Type B pancreatic cell (in vitro differentiated cells): ENCODE measurements at regions not wholly inside any gene's neighbourhood (a gene's known extent, or its start where the extent isn't known, plus 50 kb on each side); places are given as distances from the start of the nearest gene placed in this dataset.

Experiments
- DNase-seq: peaks from one replicate; pipeline ENCODE4 v3.0.0; 2021; ENCODE audit warnings: mixed read lengths; ENCODE audit not compliant: unreplicated experiment; ENCODE audit errors: extremely low spot score
- H3K27ac Mint-ChIP-seq: 2 replicates; pipeline ENCODE4 v1.8.0; 2021; ENCODE audit warnings: mild to moderate bottlenecking, mixed read lengths
- H3K27me3 Mint-ChIP-seq: 2 replicates; pipeline ENCODE4 v1.8.0; 2021; ENCODE audit warnings: mixed read lengths
- H3K36me3 Mint-ChIP-seq: 2 replicates; pipeline ENCODE4 v1.8.0; 2021; ENCODE audit warnings: mixed read lengths
- H3K4me1 Mint-ChIP-seq: one replicate; pipeline ENCODE4 v1.8.0; 2021; ENCODE audit warnings: mixed read lengths; ENCODE audit not compliant: unreplicated experiment
- H3K4me3 Mint-ChIP-seq: 2 replicates; pipeline ENCODE4 v1.8.0; 2021; ENCODE audit warnings: mild to moderate bottlenecking, mixed read lengths
- H3K9me3 Mint-ChIP-seq: 2 replicates; pipeline ENCODE4 v1.8.0; 2021; ENCODE audit warnings: mixed read lengths
- TF ChIP-seq, protein P1 (sequence below): fragments of 200-600 bp; sonication (generic); conservative IDR thresholded peaks from 2 replicates; pipeline ENCODE4 v1.5.0; 2021; ENCODE audit warnings: antibody characterized with exemption, mild to moderate bottlenecking

DNA sequence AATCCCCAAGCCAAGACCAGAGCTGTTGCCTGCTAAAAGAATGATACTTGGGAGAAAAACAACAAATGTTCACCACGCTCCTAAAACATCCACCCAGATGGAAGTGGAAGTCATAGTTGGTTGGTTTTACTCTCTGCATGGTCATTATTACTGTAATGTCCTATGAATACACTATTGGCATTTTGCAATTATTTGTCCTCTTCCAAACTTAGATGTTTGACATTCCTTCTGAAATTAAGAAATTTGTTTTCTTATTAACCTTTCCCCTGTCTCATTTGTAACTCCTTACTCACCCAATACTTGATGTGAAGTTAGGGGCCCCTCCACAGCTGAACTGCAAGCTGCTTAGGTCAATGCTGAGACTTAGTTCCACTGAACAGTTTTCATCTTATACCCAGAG, 383.3 kb downstream of the INHBA start:
- Mint-ChIP-seq H3K4me3 (no peak overlapping the region), H3K4me1 (no peaks in the 10 kb centered on the region), H3K36me3 (no peaks in the 10 kb centered on the region), H3K9me3 (no peaks in the 10 kb centered on the region), H3K27ac (no peak overlapping the region), H3K27me3 (no peaks in the 10 kb centered on the region)
- DNase-seq, result no peak
- TF ChIP-seq, protein P1, sequence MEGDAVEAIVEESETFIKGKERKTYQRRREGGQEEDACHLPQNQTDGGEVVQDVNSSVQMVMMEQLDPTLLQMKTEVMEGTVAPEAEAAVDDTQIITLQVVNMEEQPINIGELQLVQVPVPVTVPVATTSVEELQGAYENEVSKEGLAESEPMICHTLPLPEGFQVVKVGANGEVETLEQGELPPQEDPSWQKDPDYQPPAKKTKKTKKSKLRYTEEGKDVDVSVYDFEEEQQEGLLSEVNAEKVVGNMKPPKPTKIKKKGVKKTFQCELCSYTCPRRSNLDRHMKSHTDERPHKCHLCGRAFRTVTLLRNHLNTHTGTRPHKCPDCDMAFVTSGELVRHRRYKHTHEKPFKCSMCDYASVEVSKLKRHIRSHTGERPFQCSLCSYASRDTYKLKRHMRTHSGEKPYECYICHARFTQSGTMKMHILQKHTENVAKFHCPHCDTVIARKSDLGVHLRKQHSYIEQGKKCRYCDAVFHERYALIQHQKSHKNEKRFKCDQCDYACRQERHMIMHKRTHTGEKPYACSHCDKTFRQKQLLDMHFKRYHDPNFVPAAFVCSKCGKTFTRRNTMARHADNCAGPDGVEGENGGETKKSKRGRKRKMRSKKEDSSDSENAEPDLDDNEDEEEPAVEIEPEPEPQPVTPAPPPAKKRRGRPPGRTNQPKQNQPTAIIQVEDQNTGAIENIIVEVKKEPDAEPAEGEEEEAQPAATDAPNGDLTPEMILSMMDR, result no peak

DNA sequence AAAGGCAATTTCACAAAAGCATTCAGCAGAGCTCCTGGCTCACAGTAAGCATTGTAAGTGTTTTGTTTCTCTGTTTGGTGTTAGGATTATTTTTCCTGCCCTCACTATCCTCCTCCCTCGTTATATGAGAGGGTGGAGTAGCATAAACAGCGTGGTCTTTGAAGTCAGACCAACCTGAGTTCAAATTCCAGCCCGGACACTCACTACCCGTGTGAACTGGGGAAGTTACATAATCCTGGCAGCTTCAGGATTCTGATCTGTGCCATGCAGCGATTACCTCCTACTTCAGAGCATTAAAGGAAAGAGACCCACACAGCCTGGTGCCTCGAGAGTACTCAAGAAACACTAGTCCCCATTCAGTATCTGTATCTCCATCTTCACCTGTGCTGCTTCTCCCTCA, 386.5 kb downstream of the INHBA start:
- TF ChIP-seq, protein P1, result no peak
- H3K4me3 Mint-ChIP-seq, result no peak overlapping the region
- H3K27ac Mint-ChIP-seq, result no peak overlapping the region
- H3K4me1 Mint-ChIP-seq, result no peaks in the 10 kb centered on the region
- no peaks in the 10 kb centered on the region for H3K36me3 Mint-ChIP-seq
- DNase-seq, result no peak
- H3K27me3 Mint-ChIP-seq, result no peaks in the 10 kb centered on the region
- H3K9me3 Mint-ChIP-seq, result no peaks in the 10 kb centered on the region

- Mint-ChIP-seq H3K27ac (no peak overlapping the region), H3K4me3 (no peak overlapping the region), H3K4me1 (no peaks in the 10 kb centered on the region), H3K36me3 (no peaks in the 10 kb centered on the region), H3K27me3 (no peaks in the 10 kb centered on the region), H3K9me3 (no peaks in the 10 kb centered on the region)
- DNase-seq, result no peak
- TF ChIP-seq, protein P1, result no peak
Measured at GRCh38 chr7:41315764-41316163, 387.1 kb downstream of the INHBA start.

DNA sequence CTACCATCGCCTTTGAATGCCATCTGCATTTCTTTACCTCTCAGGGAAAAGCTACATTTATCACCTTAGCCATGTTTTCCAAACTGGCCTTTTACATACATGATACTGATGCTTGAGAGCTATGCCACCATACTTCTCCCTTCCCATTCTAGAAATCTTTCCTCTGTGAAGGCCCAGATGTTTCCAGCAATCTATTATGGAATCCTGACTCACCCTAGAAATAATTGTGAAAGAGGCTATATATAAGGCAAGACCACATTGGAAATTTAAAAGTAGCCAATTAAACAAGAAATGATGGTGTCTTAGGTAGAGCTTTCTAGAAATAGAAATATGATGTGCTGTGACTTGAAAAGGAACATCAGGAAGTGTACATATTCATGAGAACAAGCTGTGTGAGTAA, 389.7 kb downstream of the INHBA start:
- no peaks in the 10 kb centered on the region for H3K9me3 Mint-ChIP-seq
- no peak overlapping the region for H3K4me3 Mint-ChIP-seq
- TF ChIP-seq, protein P1, result no peak
- no peak overlapping the region for H3K27ac Mint-ChIP-seq
- no peak for DNase-seq
- no peaks in the 10 kb centered on the region for H3K36me3 Mint-ChIP-seq
- H3K4me1 Mint-ChIP-seq, result no peaks in the 10 kb centered on the region
- H3K27me3 Mint-ChIP-seq, result no peaks in the 10 kb centered on the region

- Mint-ChIP-seq H3K27ac (no peak overlapping the region), H3K36me3 (no peaks in the 10 kb centered on the region), H3K4me1 (no peaks in the 10 kb centered on the region), H3K4me3 (no peak overlapping the region), H3K9me3 (no peaks in the 10 kb centered on the region), H3K27me3 (no peaks in the 10 kb centered on the region)
- TF ChIP-seq, protein P1, result no peak
- no peak for DNase-seq
Measured at GRCh38 chr7:41312235-41312634, 390.7 kb downstream of the INHBA start.

DNA sequence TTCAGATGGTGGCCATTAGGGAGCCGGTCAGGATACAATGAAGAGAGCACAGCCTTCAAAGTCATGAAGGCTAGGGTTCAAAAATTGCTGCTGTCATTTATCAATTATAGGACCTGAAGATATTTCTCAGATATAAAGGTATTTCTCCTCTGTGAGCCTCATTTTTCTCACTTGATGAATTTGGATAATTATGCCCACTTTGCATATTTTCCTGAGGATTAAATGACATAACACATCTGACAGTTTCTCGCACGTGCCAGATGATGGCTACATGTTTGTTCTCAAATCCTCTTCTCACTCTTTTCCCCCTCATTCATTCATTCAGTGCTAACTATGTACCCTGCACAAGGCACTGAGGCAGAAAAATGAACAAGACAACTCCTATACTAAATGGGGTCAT, 391.6 kb downstream of the INHBA start:
- Mint-ChIP-seq H3K4me1 (no peaks in the 10 kb centered on the region), H3K27me3 (no peaks in the 10 kb centered on the region), H3K4me3 (no peak overlapping the region), H3K27ac (no peak overlapping the region), H3K36me3 (no peaks in the 10 kb centered on the region), H3K9me3 (no peaks in the 10 kb centered on the region)
- no peak for DNase-seq
- TF ChIP-seq, protein P1, result no peak
